MM.1S (cell line): ENCODE measurements at regions not wholly inside any gene's neighbourhood (a gene's known extent, or its start where the extent isn't known, plus 50 kb on each side); places are given as distances from the start of the nearest gene placed in this dataset.

Source experiments
- DNase-seq: peaks from one replicate; pipeline ENCODE4 v3.0.0-alpha.2; 2015
- H2AFZ ChIP-seq: fragments of 300-600 bp; sonication (generic); 2 replicates; pipeline ENCODE4 v1.6.0; 2016; ENCODE audit warnings: antibody characterized with exemption, low read length
- H3F3A ChIP-seq: fragments of 300-600 bp; sonication (generic); 2 replicates; pipeline ENCODE4 v1.6.1; 2016; ENCODE audit warnings: mild to moderate bottlenecking, antibody characterized with exemption, low read length, moderate library complexity, mixed read lengths; ENCODE audit not compliant: insufficient read depth
- H3K27ac ChIP-seq: fragments of 300-600 bp; sonication (generic); 2 replicates; pipeline ENCODE4 v1.5.1; 2016; ENCODE audit warnings: mild to moderate bottlenecking, low read length
- H3K27me3 ChIP-seq: fragments of 300-600 bp; sonication (generic); replicated peaks from 2 replicates; pipeline ENCODE4 v1.6.0; 2016; ENCODE audit warnings: low read length; ENCODE audit not compliant: insufficient read depth
- H3K36me3 ChIP-seq: fragments of 300-600 bp; sonication (generic); replicated peaks from 2 replicates; pipeline ENCODE4 v1.6.1; 2016; ENCODE audit warnings: mild to moderate bottlenecking, low read length, mixed read lengths; ENCODE audit not compliant: insufficient read depth
- H3K4me1 ChIP-seq: fragments of 300-600 bp; sonication (generic); 2 replicates; pipeline ENCODE4 v1.6.1; 2016; ENCODE audit warnings: low read length, mixed read lengths
- H3K4me2 ChIP-seq: fragments of 300-600 bp; sonication (generic); 2 replicates; pipeline ENCODE4 v1.6.0; 2016; ENCODE audit warnings: low read depth, low read length
- H3K4me3 ChIP-seq: fragments of 300-600 bp; sonication (generic); 2 replicates; pipeline ENCODE4 v1.5.1; 2016; ENCODE audit warnings: low read length, mixed read lengths
- H3K79me2 ChIP-seq: fragments of 300-600 bp; sonication (generic); 2 replicates; pipeline ENCODE4 v1.6.1; 2016; ENCODE audit warnings: mixed run types, low read length, mixed read lengths
- H3K9ac ChIP-seq: fragments of 300-600 bp; sonication (generic); 2 replicates; pipeline ENCODE4 v1.6.1; 2016; ENCODE audit warnings: low read length, mixed read lengths
- H3K9me2 ChIP-seq: fragments of 300-600 bp; sonication (generic); replicated peaks from 2 replicates; pipeline ENCODE4 v1.6.1; 2016; ENCODE audit warnings: mild to moderate bottlenecking, low read length, mixed read lengths; ENCODE audit not compliant: insufficient read depth
- H3K9me3 ChIP-seq: fragments of 300-600 bp; sonication (generic); replicated peaks from 2 replicates; pipeline ENCODE4 v1.6.1; 2016; ENCODE audit warnings: mild to moderate bottlenecking, low read length, mixed read lengths; ENCODE audit not compliant: insufficient read depth
- H4K20me1 ChIP-seq: fragments of 300-600 bp; sonication (generic); 2 replicates; pipeline ENCODE4 v1.6.1; 2016; ENCODE audit warnings: mild to moderate bottlenecking, low read length, moderate library complexity, mixed read lengths; ENCODE audit not compliant: insufficient read depth
- CTCF ChIP-seq: fragments of 300-600 bp; sonication (generic); IDR thresholded peaks from 2 replicates; pipeline ENCODE4 v1.5.1; 2016; ENCODE audit warnings: antibody characterized with exemption, low read length, mixed read lengths
- EZH2 ChIP-seq: fragments of 300-600 bp; sonication (generic); optimal IDR thresholded peaks from 2 replicates; pipeline ENCODE3; 2017; ENCODE audit warnings: low read depth, mild to moderate bottlenecking, antibody characterized with exemption, low read length, mixed read lengths
- EZH2phosphoT487 ChIP-seq: fragments of 300-600 bp; sonication (generic); IDR thresholded peaks from 2 replicates; pipeline ENCODE4 v1.6.1; 2018; ENCODE audit warnings: antibody characterized with exemption, low read length

GRCh38 chr18:40841467-40841866 lies 1113.6 kb upstream of the PIK3C3 start:
- no peak for TF ChIP-seq CTCF
- TF ChIP-seq EZH2, result no peak
- no peak for TF ChIP-seq EZH2phosphoT487
- no peak overlapping the region for H3K9ac ChIP-seq
- H3K4me1 ChIP-seq, result no peaks in the 10 kb centered on the region
- H3K9me3 ChIP-seq, result no peaks in the 10 kb centered on the region
- H3K4me3 ChIP-seq, result no peak overlapping the region
- DNase-seq, result no peak
- no peak overlapping the region for H3K27ac ChIP-seq
- no peak overlapping the region for H2AFZ ChIP-seq
- no peaks in the 10 kb centered on the region for H3F3A ChIP-seq
- no peaks in the 10 kb centered on the region for H4K20me1 ChIP-seq
- H3K9me2 ChIP-seq, result no peaks in the 10 kb centered on the region
- H3K27me3 ChIP-seq, result no peaks in the 10 kb centered on the region
- no peak overlapping the region for H3K4me2 ChIP-seq
- H3K79me2 ChIP-seq, result no peaks in the 10 kb centered on the region
- no peaks in the 10 kb centered on the region for H3K36me3 ChIP-seq

GRCh38 chr18:40841063-40841462 lies 1114.0 kb upstream of the PIK3C3 start:
- Histone ChIP-seq H3K9me3 (no peaks in the 10 kb centered on the region), H3K4me3 (no peak overlapping the region), H3K9me2 (no peaks in the 10 kb centered on the region), H2AFZ (no peak overlapping the region), H3K9ac (no peak overlapping the region), H3F3A (no peaks in the 10 kb centered on the region), H3K4me2 (no peak overlapping the region), H3K27ac (no peak overlapping the region), H3K36me3 (no peaks in the 10 kb centered on the region), H3K79me2 (no peaks in the 10 kb centered on the region), H3K4me1 (no peaks in the 10 kb centered on the region), H4K20me1 (no peaks in the 10 kb centered on the region), H3K27me3 (no peaks in the 10 kb centered on the region)
- no peak for DNase-seq
- TF ChIP-seq EZH2phosphoT487, result no peak
- no peak for TF ChIP-seq EZH2
- TF ChIP-seq CTCF, result no peak

- Histone ChIP-seq H3K9me2 (no peaks in the 10 kb centered on the region), H3K4me3 (no peak overlapping the region), H3K36me3 (no peaks in the 10 kb centered on the region), H3K79me2 (no peaks in the 10 kb centered on the region), H3K4me2 (no peak overlapping the region), H2AFZ (no peak overlapping the region), H3K4me1 (no peaks in the 10 kb centered on the region), H3K9me3 (no peaks in the 10 kb centered on the region), H4K20me1 (no peaks in the 10 kb centered on the region), H3K27me3 (no peaks in the 10 kb centered on the region), H3K27ac (no peak overlapping the region), H3F3A (no peaks in the 10 kb centered on the region), H3K9ac (no peak overlapping the region)
- no peak for TF ChIP-seq EZH2
- TF ChIP-seq CTCF, result no peak
- TF ChIP-seq EZH2phosphoT487, result no peak
- no peak for DNase-seq
Measured at GRCh38 chr18:40832362-40832761, 1122.7 kb upstream of the PIK3C3 start.
